ENCODE measurements at regions not wholly inside any gene's neighbourhood (a gene's known extent, or its start where the extent isn't known, plus 50 kb on each side); places are given as distances from the start of the nearest gene placed in this dataset.

GRCh38 chr3:40968666-40969065 lies 230.6 kb upstream of the CTNNB1 start:
- TF ChIP-seq CTCF (IDR thresholded peaks at IDR 0.05) = no peak
- TF ChIP-seq POLR2A (IDR thresholded peaks at IDR 0.05; ENCODE audit: low read depth) = no peak
- TF ChIP-seq EP300 (IDR thresholded peaks at IDR 0.05) = no peak
